ENCODE measurements at regions not wholly inside any gene's neighbourhood (a gene's known extent, or its start where the extent isn't known, plus 50 kb on each side); places are given as distances from the start of the nearest gene placed in this dataset.

- no peak for TF ChIP-seq CTCF (IDR thresholded peaks at IDR 0.05)
- TF ChIP-seq EP300 (IDR thresholded peaks at IDR 0.05): no peak
Measured at GRCh38 chr16:80427795-80428194, 113.0 kb upstream of the DYNLRB2 start.
